HCT116 (cell line): ENCODE measurements at regions not wholly inside any gene's neighbourhood (a gene's known extent, or its start where the extent isn't known, plus 50 kb on each side); places are given as distances from the start of the nearest gene placed in this dataset.

Source experiments
- ATAC-seq: fragments of 200-7000 bp; cut with Tn5 transposase; 2 replicates; pipeline ENCODE4 v1.9.1; 2020; ENCODE audit warnings: mild to moderate bottlenecking, moderate library complexity
- BruUV-seq: library from RNA; stranded (reverse); fragments of 400-500 nt; replicated peaks from 2 replicates; lab custom pipeline; 2021; lab: Mats Ljungman, UMichigan
- CTCF ChIA-PET: fragments of 300-600 bp; sonication (Branson Sonifier 250); formaldehyde crosslinking; loops from one replicate; lab custom pipeline; 2021; ENCODE audit warnings: antibody characterized with exemption; lab: Charles Lee
- POLR2A ChIA-PET: fragments of 300-600, 350-600 bp; sonication (Branson Sonifier 250); formaldehyde crosslinking; loops from one replicate; lab custom pipeline; 2021; ENCODE audit warnings: antibody characterized with exemption; lab: Charles Lee
- RAD21 ChIA-PET, 2 experiments: fragments of 300-600 bp; sonication (Branson Sonifier 250); formaldehyde crosslinking; loops; one replicate each; lab custom pipeline; 2023; ENCODE audit warnings: low total read pairs in 2 of 2; ENCODE audit not compliant: uncharacterized antibody in 2 of 2, unreplicated experiment in 2 of 2, low non-redundant PET in 1 of 2; lab: Charles Lee
- DNase-seq: peaks from one replicate; pipeline ENCODE4 v3.0.0-alpha.2; 2010; ENCODE audit warnings: low read depth, low spot score
- H2AFZ ChIP-seq: fragments of 200-600 bp; shearing (Covaris generic), sonication (generic); 2 replicates; pipeline ENCODE4 v1.6.1; 2017; ENCODE audit warnings: low read depth, mixed run types, mixed read lengths, antibody characterized with exemption, low read length; ENCODE audit not compliant: poor library complexity, severe bottlenecking
- H3K27ac ChIP-seq: 2 replicates; pipeline ENCODE4 v1.5.1; 2012; ENCODE audit warnings: low read depth, low read length
- H3K27me3 ChIP-seq: fragments of 200-600 bp; sonication (generic); 2 replicates; pipeline ENCODE4 v1.6.1; 2016; ENCODE audit warnings: mixed run types, low read length, mixed read lengths; ENCODE audit not compliant: insufficient read depth
- H3K36me3 ChIP-seq, 2 experiments: fragments of 200-500 bp in 1 of 2; fragments of 200-600 bp in 1 of 2; sonication (Bioruptor generic) in 1 of 2; sonication (generic) in 1 of 2; 2 replicates each; pipeline versions ENCODE4 v1.5.1 to v1.6.1; 2014 to 2016; ENCODE audit warnings: low read length in 2 of 2, inconsistent platforms in 1 of 2, mixed read lengths in 1 of 2, mixed run types in 1 of 2; ENCODE audit not compliant: insufficient read depth in 2 of 2, control insufficient read depth in 1 of 2
- H3K4me1 ChIP-seq, 2 experiments: fragments of 200-600 bp in 1 of 2; sonication (generic) in 1 of 2; 2 replicates each; pipeline versions ENCODE4 v1.5.1 to v1.6.1; 2012 to 2017; ENCODE audit warnings: low read length in 2 of 2, inconsistent platforms in 1 of 2, mild to moderate bottlenecking in 1 of 2, mixed read lengths in 1 of 2, mixed run types in 1 of 2, moderate library complexity in 1 of 2; ENCODE audit not compliant: insufficient read depth in 2 of 2, control insufficient read depth in 1 of 2
- H3K4me2 ChIP-seq: fragments of 200-600 bp; sonication (generic); 2 replicates; pipeline ENCODE4 v1.6.1; 2017; ENCODE audit warnings: mixed run types, low read length, mixed read lengths
- H3K4me3 ChIP-seq, 2 experiments: fragments of 200-600 bp in 1 of 2; sonication (generic) in 1 of 2; replicated peaks in 1 of 2; 2 replicates each; pipeline ENCODE4 v1.5.1; 2011 to 2016; ENCODE audit warnings: low read length in 2 of 2, control low read depth in 1 of 2, low read depth in 1 of 2, mild to moderate bottlenecking in 1 of 2, mixed read lengths in 1 of 2, mixed run types in 1 of 2
- H3K79me2 ChIP-seq: fragments of 200-600 bp; sonication (generic); 2 replicates; pipeline ENCODE4 v1.6.1; 2017; ENCODE audit warnings: mild to moderate bottlenecking, mixed run types, low read length, moderate library complexity, mixed read lengths; ENCODE audit not compliant: insufficient read depth
- H3K9ac ChIP-seq: fragments of 200-600 bp; sonication (generic); 2 replicates; pipeline ENCODE4 v1.6.1; 2016; ENCODE audit warnings: low read length, mixed read lengths
- H3K9me2 ChIP-seq: fragments of 200-600 bp; sonication (generic), shearing (Covaris generic); 2 replicates; pipeline ENCODE4 v1.6.1; 2017; ENCODE audit warnings: mixed run types, mild to moderate bottlenecking, moderate library complexity; ENCODE audit not compliant: insufficient read depth
- H3K9me3 ChIP-seq, 2 experiments: fragments of 200-500 bp in 1 of 2; fragments of 200-600 bp in 1 of 2; sonication (Bioruptor generic) in 1 of 2; sonication (generic) in 1 of 2; 2 replicates each; pipeline ENCODE4 v1.6.1; 2014 to 2017; ENCODE audit warnings: low read length in 2 of 2, mixed read lengths in 2 of 2, inconsistent platforms in 1 of 2, low read depth in 1 of 2, mild to moderate bottlenecking in 1 of 2, mixed run types in 1 of 2, moderate library complexity in 1 of 2; ENCODE audit not compliant: control insufficient read depth in 1 of 2, insufficient read depth in 1 of 2
- H4K20me1 ChIP-seq: fragments of 200-600 bp; sonication (generic), shearing (Covaris generic); 2 replicates; pipeline ENCODE4 v1.6.1; 2017; ENCODE audit warnings: mixed run types, mild to moderate bottlenecking, moderate library complexity; ENCODE audit not compliant: insufficient read depth
- ATF3 ChIP-seq: IDR thresholded peaks from 2 replicates; pipeline ENCODE4 v1.6.1; 2012
- CBX3 ChIP-seq: IDR thresholded peaks from 2 replicates; pipeline ENCODE4 v1.6.1; 2012; ENCODE audit warnings: low read depth
- CTCF ChIP-seq, 3 experiments: fragments of 200-600 bp in 1 of 3; sonication (generic) in 1 of 3; IDR thresholded peaks in 2 of 3; conservative IDR thresholded peaks in 1 of 3; 2 replicates each; pipeline ENCODE4 v1.5.1; 2012 to 2017; ENCODE audit warnings: low read depth in 2 of 3, low read length in 2 of 3, antibody characterized with exemption in 1 of 3, borderline replicate concordance in 1 of 3, control low read depth in 1 of 3, mild to moderate bottlenecking in 1 of 3, mixed read lengths in 1 of 3, mixed run types in 1 of 3, moderate library complexity in 1 of 3; ENCODE audit not compliant: insufficient read depth in 1 of 3
- EZH2phosphoT487 ChIP-seq: fragments of 200-600 bp; IDR thresholded peaks from 2 replicates; pipeline ENCODE4 v1.6.1; 2018; ENCODE audit warnings: antibody characterized with exemption, borderline replicate concordance
- JUND ChIP-seq: IDR thresholded peaks from 2 replicates; pipeline ENCODE4 v1.6.1; 2012
- RAD21 ChIP-seq: IDR thresholded peaks from 2 replicates; pipeline ENCODE4 v1.6.1; 2012; ENCODE audit warnings: low read depth, mild to moderate bottlenecking
- TCF7L2 ChIP-seq: IDR thresholded peaks from 2 replicates; pipeline ENCODE4 v1.7.0; 2011; ENCODE audit warnings: borderline replicate concordance, inconsistent platforms; ENCODE audit not compliant: insufficient read depth, insufficient read length; ENCODE audit errors: extremely low read depth
- YY1 ChIP-seq: IDR thresholded peaks from 2 replicates; pipeline ENCODE4 v1.6.1; 2011; ENCODE audit warnings: low read length, low read depth, moderate library complexity, mild to moderate bottlenecking; ENCODE audit not compliant: insufficient replicate concordance; ENCODE audit errors: extremely low read depth
- intact Hi-C: fragments of 100-400 bp; cut with micrococcal nuclease; formaldehyde crosslinking; loops from 2 replicates; pipeline ENCODE4 v1.10.0; 2022
- TF ChIP-seq, protein P1 (sequence below): IDR thresholded peaks from 2 replicates; pipeline ENCODE4 v1.6.1; 2011; ENCODE audit warnings: mild to moderate bottlenecking, low read length, moderate library complexity; ENCODE audit not compliant: insufficient replicate concordance; ENCODE audit errors: extremely low read depth

DNA sequence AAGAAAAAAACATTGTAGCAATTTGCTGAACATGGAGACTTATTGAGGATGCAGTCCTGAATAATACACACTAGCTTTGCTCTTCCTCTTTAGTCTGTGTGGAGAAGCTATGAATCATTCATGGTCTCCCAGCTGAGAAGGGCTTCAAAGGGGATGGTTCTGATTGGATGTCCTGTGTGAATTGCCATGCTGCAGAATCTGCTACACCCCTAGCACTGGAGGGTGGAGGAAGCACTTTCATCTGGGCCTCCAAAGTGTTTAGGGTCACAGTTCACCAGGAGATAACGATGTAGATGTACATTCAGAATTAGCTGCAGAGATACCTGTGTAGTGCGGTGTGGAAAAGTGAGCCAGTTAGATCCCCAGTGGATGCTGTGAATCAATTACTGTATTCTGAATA is 321.1 kb upstream of the EDNRB start:
- DNase-seq, result no peak
- H3K27me3 ChIP-seq, result no peaks in the 10 kb centered on the region
- H3K9me3 ChIP-seq, result no peaks in the 10 kb centered on the region; a peak in 2 of 4 replicates
- no peak for TF ChIP-seq JUND
- TF ChIP-seq TCF7L2, result no peak
- no peak for TF ChIP-seq CTCF (IDR thresholded peaks at IDR 0.05 in 2 of 3, conservative IDR thresholded peaks at IDR 0.05 in 1 of 3; ENCODE audit: borderline replicate concordance in 1 of 3, insufficient read depth in 1 of 3, low read depth in 2 of 3, low read length in 2 of 3)
- intact Hi-C loops, result loop anchor here (5.0 kb wide), 1 partner anchor 818 kb away; no protein-coding TSS in a partner anchor
- no peak overlapping the region for H3K27ac ChIP-seq
- POLR2A ChIA-PET, result no interaction called here
- no peak overlapping the region for H3K4me2 ChIP-seq
- H3K4me3 ChIP-seq, result no peak overlapping the region
- no peaks in the 10 kb centered on the region for H3K36me3 ChIP-seq
- H3K4me1 ChIP-seq, result no peaks in the 10 kb centered on the region
- H3K79me2 ChIP-seq, result no peaks in the 10 kb centered on the region
- RAD21 ChIA-PET, result no interaction called here
- H3K9me2 ChIP-seq, result no peaks in the 10 kb centered on the region
- no peak for ATAC-seq
- H4K20me1 ChIP-seq, result no peaks in the 10 kb centered on the region
- H3K9ac ChIP-seq, result no peak overlapping the region
- CTCF ChIA-PET, result no interaction called here
- no peak overlapping the region for H2AFZ ChIP-seq
- no TSS peak for BruUV-seq

GRCh38 chr13:78238911-78239310 is 320.3 kb upstream of the EDNRB start:
- no peak overlapping the region for H2AFZ ChIP-seq
- H3K79me2 ChIP-seq, result no peaks in the 10 kb centered on the region
- no peaks in the 10 kb centered on the region; a peak in 2 of 4 replicates for H3K9me3 ChIP-seq
- no peak for ATAC-seq
- intact Hi-C loops, result no loop called here
- TF ChIP-seq, protein P1, sequence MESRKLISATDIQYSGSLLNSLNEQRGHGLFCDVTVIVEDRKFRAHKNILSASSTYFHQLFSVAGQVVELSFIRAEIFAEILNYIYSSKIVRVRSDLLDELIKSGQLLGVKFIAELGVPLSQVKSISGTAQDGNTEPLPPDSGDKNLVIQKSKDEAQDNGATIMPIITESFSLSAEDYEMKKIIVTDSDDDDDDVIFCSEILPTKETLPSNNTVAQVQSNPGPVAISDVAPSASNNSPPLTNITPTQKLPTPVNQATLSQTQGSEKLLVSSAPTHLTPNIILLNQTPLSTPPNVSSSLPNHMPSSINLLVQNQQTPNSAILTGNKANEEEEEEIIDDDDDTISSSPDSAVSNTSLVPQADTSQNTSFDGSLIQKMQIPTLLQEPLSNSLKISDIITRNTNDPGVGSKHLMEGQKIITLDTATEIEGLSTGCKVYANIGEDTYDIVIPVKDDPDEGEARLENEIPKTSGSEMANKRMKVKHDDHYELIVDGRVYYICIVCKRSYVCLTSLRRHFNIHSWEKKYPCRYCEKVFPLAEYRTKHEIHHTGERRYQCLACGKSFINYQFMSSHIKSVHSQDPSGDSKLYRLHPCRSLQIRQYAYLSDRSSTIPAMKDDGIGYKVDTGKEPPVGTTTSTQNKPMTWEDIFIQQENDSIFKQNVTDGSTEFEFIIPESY, result no peak
- TF ChIP-seq RAD21, result no peak
- no peak for TF ChIP-seq EZH2phosphoT487
- no peak for TF ChIP-seq CBX3
- TF ChIP-seq YY1, result no peak
- no peak for TF ChIP-seq ATF3
- H3K4me2 ChIP-seq, result no peak overlapping the region
- no peak overlapping the region for H3K9ac ChIP-seq
- no peak overlapping the region for H3K4me3 ChIP-seq
- no TSS peak for BruUV-seq
- no peaks in the 10 kb centered on the region for H3K27me3 ChIP-seq
- ChIA-PET POLR2A (no interaction called here), CTCF (no interaction called here), RAD21 (no interaction called here)
- no peaks in the 10 kb centered on the region for H3K9me2 ChIP-seq
- H3K4me1 ChIP-seq, result no peaks in the 10 kb centered on the region
- no peaks in the 10 kb centered on the region for H3K36me3 ChIP-seq
- H4K20me1 ChIP-seq, result no peaks in the 10 kb centered on the region
- no peak for DNase-seq
- H3K27ac ChIP-seq, result no peak overlapping the region
